Fibroblast of villous mesenchyme (primary cell): ENCODE measurements at regions not wholly inside any gene's neighbourhood (a gene's known extent, or its start where the extent isn't known, plus 50 kb on each side); places are given as distances from the start of the nearest gene placed in this dataset.

Source experiments
- DNase-seq: peaks from one replicate; pipeline ENCODE4 v3.0.0-alpha.2; 2010; ENCODE audit warnings: low read depth
- H3K4me3 ChIP-seq: 2 replicates; pipeline ENCODE4 v1.5.1; 2011; ENCODE audit warnings: low read depth, mild to moderate bottlenecking, low read length
- TF ChIP-seq, protein P1 (sequence below): IDR thresholded peaks from 2 replicates; pipeline ENCODE4 v1.5.1; 2012; ENCODE audit warnings: low read depth, mild to moderate bottlenecking, low read length; ENCODE audit not compliant: insufficient read depth

DNA sequence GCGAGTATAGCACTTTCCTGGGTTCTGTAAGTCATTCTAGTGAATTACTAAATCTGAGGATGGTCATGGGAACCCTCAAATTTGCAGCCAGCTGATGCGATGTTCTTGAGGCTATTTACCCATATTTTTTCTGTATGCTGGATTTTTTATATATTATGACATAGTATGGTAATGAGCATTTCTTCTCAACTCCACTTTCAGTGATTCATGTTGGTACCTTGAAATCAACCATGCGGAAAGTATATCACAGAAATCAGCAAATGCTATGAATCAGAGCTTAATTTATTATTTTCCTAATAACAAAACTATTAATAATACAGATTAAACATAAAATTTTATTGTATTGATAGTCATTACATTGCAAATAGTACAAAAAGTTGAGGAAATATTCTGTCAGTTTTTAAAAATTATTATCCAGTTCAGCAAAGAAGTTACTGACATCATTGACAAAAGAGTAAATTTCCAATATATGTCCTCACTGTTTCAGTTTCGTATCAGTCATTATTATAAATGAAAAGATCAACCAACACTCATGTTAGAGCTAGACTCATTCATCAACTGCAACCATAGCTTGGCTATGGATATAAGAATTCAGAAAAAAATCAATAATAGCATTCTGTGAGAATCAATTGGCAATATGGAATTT is 164.3 kb upstream of the SETMAR start:
- H3K4me3 ChIP-seq, result no peak overlapping the region
- TF ChIP-seq, protein P1, sequence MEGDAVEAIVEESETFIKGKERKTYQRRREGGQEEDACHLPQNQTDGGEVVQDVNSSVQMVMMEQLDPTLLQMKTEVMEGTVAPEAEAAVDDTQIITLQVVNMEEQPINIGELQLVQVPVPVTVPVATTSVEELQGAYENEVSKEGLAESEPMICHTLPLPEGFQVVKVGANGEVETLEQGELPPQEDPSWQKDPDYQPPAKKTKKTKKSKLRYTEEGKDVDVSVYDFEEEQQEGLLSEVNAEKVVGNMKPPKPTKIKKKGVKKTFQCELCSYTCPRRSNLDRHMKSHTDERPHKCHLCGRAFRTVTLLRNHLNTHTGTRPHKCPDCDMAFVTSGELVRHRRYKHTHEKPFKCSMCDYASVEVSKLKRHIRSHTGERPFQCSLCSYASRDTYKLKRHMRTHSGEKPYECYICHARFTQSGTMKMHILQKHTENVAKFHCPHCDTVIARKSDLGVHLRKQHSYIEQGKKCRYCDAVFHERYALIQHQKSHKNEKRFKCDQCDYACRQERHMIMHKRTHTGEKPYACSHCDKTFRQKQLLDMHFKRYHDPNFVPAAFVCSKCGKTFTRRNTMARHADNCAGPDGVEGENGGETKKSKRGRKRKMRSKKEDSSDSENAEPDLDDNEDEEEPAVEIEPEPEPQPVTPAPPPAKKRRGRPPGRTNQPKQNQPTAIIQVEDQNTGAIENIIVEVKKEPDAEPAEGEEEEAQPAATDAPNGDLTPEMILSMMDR, result no peak
- DNase-seq, result no peak

DNA sequence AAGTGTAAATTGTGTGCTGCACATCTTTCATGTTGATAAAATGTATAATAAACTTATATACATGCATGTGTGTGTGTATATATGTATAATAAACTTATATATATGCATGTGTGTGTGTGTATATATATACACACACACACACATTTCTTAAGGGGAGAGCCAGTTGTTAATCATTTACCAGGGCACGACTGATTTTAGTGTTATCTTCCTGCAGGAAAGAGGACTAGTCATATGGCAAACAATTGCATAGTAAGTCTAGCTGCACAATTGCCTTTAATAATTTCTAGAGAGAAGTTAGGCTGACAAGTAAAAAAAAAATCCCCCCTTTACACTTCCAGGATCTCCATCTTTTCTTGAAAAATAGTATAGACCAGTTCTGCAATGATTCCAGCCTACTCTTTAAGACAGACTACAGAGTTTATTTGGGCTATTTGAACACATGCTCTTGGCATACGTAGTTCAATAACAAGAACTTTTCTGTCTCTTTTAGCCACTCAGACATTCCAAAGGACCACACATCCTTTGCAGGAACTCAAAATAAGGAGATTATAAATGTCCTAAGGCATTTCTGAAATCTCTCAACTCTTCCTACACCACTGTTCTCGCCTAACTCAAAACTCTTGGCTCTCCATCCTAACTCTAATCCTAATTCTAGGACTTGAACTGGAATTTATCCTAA is 163.6 kb upstream of the SETMAR start:
- no peak for DNase-seq
- H3K4me3 ChIP-seq, result no peak overlapping the region
- TF ChIP-seq, protein P1, result no peak

DNA sequence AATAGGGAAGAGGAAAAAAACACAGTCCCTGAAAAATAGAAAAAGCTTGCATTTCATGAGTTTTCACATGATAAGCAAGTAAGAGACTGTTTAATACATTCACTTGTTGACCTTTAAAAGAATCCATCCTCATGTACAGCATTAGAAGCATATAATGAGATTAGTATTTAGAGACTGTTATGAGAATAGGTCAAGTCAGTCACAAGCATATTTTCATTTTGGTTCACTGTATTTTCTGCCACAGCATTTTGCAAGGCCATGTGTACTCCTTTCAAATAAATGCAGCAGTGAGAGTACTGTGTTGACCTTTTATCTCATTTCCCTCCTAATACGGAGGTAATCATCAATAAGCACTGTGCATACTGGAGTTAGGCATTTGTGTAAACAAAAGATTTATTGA is 162.2 kb upstream of the SETMAR start:
- H3K4me3 ChIP-seq, result no peak overlapping the region
- TF ChIP-seq, protein P1, result no peak
- DNase-seq, result no peak

DNA sequence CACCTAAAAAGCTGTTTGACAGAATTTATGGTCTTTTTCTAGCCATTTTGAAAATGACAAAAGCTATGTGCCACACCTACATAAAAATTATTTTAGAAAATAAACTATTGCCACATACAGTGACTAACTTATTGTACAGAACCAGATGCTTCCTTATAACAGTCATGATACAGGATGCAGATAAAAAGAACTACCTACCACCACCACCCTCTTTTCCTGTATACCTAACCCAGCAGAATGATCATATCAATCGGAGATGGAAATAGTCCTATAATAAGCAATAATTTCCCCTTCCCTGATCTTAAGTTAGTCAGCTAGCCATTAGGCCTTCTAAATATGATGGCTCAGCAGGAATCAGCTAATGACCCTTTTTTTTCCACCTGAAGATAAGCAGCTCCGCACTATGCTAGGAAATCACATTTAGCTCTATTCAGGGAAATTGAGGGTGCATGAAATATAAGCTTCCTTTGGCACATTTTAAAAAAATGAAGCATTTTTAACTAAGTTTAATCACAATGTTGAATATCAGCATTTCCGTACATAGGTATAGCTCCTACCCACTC is 155.5 kb upstream of the SETMAR start:
- DNase-seq, result no peak
- TF ChIP-seq, protein P1, result no peak
- H3K4me3 ChIP-seq, result no peak overlapping the region

DNA sequence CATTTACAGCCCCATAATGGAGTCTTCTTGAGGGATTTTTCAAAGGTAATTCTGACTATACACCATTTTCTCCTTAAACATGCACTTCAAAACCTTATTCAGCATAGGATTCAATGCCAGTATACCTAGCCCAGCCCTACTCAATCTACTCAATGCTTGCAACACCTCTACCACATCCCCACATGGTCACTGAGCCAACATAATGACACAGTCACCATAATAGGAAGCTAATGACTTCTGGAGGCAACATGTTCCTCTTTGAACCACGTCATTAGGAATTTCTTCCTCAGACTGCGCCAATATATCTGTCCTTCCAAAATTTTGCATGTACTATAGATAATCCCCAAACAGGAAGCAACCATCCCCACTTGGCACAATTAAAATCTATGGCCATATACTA is 153.9 kb upstream of the SETMAR start:
- TF ChIP-seq, protein P1, result no peak
- no peak overlapping the region for H3K4me3 ChIP-seq

DNA sequence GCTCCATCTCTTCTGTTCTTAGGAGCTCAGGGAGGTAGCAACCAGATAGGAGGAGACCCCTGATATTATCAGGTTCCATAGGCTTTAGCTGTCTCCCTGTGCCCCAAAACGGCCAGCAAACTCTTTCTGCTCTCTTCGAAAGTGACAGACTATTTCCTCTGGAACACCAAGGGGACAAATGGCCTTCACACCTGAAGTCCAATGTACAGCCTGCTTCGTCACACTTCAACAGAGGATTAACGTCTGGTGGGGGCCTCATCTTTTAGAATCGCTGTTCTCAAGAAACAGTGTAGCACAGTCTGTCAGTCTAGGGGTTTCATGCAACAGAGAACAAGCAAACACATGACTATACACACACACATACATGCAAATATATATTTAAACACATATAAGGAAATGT is 152.4 kb upstream of the SETMAR start:
- TF ChIP-seq, protein P1, result no peak
- H3K4me3 ChIP-seq, result no peak overlapping the region
- DNase-seq, result no peak

More for the DNA sequence above, 153.9 kb upstream of the SETMAR start:
- no peak for DNase-seq
